ENCODE measurements at regions not wholly inside any gene's neighbourhood (a gene's known extent, or its start where the extent isn't known, plus 50 kb on each side); places are given as distances from the start of the nearest gene placed in this dataset.
"Not testable (repeated sequence)": the region's sequence is repeated elsewhere in the genome, so short reads cannot be mapped to it uniquely, and the experiment has no call there.

DNA sequence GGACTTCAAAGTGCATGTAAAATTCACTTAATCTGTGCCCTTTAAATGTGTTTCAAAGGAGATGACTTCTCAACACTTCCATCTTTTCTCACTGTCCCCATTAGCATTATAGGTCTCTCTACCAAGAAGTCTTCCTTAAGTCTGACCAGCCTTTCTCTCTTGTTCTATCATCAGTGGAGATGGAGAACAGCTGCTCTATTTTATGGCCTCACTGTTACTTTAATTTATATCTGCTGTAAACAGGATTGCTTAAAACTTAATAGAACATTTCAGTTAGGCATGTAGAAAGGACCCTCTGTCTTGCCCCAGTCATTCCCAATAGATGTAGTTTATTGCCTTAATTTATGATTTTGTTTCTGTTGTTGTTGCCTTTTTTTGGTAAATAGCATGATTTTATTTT, 86.0 kb upstream of the CDC42EP3 start:
- DNase-seq (ENCODE audit: low read depth in 1 of 2, low spot score in 1 of 2), result not testable (repeated sequence)

DNA sequence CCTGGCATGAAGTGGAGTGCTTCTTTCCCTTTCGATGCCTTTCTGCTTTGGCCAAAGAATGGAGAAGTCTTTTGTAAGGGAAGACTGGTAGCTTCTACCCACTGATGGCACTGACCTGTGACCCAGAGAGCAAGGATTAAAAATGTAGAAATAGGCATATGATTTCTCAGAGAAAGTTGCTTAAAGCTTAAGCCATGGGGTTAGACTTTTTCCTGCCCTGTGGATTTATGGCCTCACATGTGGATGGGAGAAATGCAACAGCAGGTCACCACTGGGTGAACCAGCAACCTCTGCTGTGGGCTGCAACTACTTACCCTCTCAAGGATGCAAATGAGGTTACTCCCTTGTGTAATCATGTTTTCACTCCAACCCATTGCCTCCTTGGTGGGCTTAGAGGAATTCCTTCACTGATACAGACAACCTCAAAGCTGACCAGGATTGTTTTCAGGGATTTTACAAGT, 86.7 kb upstream of the CDC42EP3 start:
- not testable (repeated sequence) for DNase-seq (ENCODE audit: low read depth in 1 of 2, low spot score in 1 of 2)

DNA sequence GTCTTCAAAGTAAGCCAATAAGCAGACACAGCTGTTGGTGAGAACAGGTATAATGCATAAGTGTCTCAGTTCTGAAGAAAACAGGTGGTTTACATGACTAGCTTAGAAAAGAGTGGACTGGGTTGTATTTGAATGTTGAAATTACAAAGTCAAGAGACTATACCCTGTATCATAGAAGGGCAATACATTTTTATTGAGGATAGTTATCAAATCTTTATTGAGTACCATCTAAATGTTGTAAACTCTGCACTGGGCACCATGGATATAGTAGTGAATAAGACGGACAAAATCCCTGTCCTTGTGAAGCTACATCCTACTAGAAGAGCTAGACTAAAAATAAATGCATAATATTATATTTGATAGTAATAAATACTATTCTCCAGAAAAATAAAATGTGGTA, 88.5 kb upstream of the CDC42EP3 start:
- not testable (repeated sequence) for DNase-seq (ENCODE audit: low read depth in 1 of 2, low spot score in 1 of 2)

DNA sequence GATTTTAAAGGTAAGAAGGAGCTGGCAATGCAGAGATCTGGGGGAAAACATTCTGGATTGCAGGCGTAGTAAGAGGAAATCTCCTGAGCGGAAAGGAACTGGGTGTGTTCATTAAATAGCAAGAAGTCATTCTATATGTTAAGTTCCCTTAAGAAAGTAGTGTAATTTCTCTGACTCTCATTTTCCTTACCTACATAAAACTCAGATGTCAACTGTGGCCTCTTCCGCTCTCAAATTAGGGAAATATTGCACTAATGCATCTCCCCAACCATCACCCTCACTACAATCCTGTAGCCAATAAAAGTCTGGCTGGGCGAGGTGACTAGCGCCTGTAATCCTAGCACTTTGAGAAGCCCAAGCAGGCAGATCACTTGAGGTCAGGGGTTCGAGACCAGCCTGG, 89.0 kb upstream of the CDC42EP3 start:
- no peak for DNase-seq (ENCODE audit: low read depth in 1 of 2, low spot score in 1 of 2)

DNA sequence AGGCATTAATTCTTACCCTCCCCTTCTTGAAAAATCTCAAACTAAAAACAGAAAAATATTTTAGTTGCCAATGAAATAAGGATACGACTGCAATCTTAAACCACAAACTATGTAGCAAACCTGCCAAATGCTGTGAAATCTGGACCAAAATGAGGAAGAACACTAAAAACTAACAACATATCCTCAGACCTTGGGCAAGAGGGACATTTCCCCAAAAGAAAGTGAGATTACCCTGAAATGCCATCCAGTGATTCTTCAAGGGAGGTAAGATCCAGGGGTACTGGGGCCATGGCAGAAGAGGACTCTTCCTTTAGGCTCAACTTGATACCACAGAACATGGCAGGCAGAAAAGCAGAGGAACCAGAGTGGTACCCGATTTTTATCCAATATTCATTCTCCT, 90.8 kb upstream of the CDC42EP3 start:
- not testable (repeated sequence) for DNase-seq (ENCODE audit: low read depth in 1 of 2, low spot score in 1 of 2)

DNA sequence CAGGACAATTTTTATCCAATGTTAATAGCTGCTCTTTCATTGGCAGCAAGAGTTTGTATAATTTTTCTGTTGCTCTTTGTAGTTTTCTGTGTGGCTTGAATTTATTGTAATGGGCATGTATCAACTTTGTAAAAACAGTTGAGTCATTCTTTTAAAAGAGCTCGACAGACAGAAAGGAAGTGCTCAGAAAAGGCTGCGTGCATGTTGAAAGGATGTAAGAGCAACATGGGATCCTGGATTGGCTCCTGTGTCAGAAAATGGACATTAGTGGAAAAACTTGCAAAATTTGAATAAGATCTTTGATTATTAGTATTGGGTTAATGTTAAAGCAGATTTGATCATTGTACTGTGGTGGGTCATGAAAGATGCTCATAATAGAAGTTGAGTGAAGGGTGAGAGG, 93.3 kb upstream of the CDC42EP3 start:
- DNase-seq (ENCODE audit: low read depth in 1 of 2, low spot score in 1 of 2), result no peak

DNA sequence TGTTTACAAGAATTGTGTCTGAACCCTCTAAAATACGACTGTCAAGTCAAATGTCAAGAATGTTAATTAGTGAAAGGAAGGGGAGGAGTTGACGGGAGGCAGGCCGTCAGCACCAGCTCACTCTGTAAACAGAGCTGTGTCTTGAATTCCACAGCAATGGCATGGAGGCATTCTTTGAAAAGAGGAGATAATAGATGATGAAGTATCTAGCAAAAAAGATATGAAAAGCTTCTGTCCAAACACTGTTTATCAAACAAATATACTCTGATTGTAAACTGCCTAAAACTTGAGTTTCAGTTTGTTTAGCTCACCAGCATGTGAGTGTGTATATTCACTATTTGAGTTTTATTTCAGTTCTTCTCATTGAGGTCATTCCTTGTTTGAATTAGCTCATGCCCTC, 94.7 kb upstream of the CDC42EP3 start:
- no peak for DNase-seq (ENCODE audit: low read depth in 1 of 2, low spot score in 1 of 2)

DNA sequence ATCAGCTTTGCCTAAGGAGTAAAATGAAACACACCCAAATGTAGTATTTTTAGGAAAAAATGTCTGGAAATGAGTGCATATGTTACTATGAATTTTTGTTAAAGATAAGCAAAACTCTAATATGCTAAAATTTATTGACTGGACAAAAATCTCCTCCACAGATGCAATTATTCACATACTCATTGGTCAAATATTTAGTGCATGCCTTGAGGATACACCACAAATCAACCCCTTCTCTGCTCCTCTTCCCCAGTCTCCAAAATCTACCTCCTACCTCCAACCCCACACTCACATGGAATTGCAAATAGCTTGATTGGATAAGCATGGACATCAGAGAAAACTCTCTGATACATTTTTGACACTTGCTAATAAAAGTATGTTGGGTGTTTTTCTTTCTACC, 95.6 kb upstream of the CDC42EP3 start:
- DNase-seq (ENCODE audit: low read depth in 1 of 2, low spot score in 1 of 2), result no peak

DNA sequence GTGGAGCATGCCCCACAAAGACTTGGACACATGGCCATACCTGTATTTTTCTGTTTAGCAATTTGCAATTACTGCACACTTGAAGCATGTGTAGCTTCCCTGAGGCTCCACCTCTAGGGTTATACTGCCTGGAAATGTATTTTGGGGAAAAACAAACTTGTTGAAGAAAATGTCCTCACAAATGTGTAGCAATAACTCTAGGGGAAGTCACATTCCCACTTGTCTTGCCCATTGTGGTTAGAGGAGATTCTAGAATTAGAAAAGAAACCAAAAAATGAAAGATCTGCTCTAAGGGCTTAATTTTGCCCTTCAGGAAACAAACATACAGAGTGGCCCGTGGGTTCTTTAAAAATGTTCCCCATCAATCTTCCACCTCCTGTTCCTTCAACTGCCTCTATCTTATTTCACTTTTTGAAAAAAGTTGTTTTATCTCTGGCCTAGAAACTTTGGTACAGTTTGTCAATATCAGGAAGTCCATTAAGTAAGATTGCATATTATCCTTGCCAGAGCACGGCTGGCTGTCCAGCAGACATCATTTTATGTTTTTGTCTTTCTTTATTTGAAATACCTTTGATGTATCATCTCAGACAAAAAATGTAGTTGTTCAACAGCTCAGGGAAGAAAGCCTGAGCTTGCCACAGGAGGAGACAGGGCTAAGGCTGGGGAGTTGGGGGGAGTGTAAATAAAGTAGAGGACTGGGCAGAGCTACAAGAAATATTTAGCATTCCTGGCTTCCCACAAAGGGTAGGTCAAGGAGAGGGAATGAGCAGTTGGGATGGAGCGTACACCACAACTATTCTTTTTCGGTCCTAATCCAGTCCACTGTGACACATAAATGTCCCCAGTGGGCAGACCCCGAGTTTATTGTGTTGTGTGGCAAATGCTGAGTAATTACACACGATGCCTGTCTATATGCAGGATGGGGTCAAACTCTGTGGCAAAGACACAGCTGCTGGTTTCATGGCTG, 96.8 kb upstream of the CDC42EP3 start:
- DNase-seq (ENCODE audit: low read depth in 1 of 2, low spot score in 1 of 2), result no peak

DNA sequence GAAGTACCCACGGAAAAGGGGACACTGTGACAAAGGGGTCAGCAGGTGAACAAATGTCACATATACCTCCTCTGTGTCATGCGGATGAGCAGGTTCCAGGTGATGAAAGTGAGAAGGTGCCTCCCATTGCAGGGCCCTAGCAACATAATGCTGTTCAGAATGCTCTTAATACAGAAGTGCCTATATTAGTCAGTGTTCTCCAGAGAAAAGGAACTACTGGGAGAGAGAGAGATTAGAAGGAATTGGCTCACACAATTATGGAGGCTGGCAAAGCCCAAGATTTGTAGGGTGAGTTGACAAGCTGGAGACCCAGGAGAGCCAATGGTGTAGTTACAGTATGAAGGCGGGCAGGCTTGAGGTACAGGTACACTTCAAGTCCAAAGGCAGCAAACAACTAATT, 98.1 kb upstream of the CDC42EP3 start:
- no peak for DNase-seq (ENCODE audit: low read depth in 1 of 2, low spot score in 1 of 2)

DNA sequence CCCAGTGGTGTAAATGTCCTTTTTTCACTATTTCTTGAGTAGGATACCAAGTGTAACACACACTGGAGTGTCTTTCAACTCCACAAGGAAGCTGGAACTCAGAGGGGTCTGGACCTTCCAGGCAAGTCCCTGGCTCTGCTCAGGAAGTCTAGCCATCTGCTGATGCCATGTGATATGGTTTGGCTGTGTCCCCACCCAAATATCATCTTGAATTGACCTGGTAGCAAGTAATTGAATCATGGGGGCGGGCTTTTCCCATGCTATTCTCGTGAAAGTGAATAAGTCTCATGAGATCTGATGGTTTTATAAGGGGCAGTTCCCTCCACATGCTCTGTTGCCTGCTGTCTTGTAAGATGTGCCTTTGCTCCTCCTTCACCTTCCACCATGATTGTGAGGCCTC, 99.4 kb upstream of the CDC42EP3 start:
- no peak for DNase-seq (ENCODE audit: low read depth in 1 of 2, low spot score in 1 of 2)

DNA sequence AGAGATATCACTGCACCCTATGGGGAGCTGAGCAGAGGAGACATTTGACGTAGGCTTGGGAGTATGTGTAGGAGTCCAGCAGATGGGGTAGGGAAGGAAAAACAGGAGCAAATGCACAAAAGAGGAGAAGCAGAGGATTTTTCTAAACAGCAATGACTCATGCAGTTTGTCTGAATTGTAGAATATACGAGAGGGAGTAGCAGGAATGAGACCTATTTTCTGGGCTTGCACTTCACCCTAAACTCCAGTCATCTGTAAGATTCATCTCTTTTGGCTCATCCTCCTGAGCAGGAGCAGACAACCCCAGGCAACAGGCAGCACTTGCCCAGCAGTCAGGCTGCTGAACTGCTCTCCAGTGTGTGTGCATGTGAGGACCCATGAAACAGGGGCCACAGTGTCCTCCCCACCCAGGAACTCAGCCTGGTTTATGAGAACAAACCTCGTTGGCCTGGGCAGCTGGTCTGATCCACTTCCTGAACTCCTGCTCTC, 100.2 kb upstream of the CDC42EP3 start:
- DNase-seq (ENCODE audit: low read depth in 1 of 2, low spot score in 1 of 2), result no peak

DNA sequence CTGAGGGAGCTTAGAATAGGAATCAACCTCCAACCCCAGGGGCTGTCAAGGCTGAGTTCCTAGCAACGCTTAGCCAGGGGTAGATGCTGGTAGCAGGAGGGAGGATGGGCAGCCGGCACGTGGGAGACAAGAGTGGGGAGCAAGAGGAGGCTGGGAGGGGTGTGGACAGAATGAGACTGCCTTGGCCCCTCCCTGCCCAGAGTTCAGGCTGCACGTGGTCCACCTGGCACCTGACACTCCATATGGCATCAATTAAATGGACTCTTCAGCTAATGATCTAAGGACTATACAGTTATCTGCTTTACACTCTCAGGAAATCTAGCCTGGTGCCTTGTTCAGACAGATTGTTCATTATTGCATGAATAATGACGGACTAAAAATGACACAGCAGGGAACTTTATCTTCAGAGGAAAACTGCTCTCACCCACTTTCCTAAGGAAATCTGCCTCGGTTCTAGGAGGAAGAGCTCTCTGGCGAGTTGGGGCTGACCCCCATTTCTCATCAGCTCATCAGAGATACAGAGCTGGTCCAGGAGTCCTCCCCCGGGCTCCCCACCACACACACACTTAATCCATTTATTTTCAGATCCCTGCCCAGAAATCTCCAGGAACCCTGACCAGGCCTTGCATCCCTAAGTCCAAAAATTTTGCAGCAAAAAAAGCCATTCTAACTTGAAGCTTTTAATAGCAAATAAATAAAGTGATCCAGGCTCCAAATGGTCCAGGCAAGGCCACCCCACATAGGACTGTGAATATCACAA, 102.1 kb upstream of the CDC42EP3 start:
- no peak for DNase-seq (ENCODE audit: low read depth in 1 of 2, low spot score in 1 of 2)

DNA sequence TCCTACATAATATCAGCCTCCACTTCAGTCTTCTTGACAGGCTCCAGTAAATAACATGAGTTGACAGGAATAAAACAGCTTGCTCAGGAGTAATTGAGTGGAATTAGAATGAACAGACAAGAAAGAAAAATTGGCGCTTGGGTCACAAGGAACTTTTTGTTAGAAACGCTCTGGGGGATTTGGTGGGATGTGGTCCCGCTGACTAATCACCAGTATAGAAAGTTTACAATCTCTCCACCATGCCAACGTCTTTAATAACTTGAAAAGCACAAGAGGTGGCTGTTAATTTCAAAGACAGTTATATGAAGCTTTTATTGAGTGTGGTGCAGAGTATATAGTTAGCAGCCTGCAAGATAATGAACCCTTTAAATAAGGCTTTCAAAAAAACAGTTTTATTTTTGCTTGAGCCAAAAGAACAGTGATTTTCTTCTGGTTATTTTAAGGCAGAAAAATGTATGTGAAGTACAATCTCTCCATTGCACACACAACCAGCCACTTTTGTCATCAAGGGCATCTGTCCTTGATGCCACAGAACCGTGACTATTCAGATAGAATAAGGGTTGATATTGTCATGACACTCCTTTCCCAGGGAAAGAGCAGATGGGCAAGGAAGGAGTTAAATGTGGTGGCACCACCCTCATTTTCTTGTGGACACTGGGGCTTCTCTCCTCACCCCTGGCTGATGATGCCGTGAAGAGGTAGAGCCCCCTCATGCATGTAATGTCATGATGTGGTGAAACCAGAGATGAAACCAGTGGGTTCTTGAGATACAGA, 102.9 kb upstream of the CDC42EP3 start:
- not testable (repeated sequence) for DNase-seq (ENCODE audit: low read depth in 1 of 2, low spot score in 1 of 2)

DNA sequence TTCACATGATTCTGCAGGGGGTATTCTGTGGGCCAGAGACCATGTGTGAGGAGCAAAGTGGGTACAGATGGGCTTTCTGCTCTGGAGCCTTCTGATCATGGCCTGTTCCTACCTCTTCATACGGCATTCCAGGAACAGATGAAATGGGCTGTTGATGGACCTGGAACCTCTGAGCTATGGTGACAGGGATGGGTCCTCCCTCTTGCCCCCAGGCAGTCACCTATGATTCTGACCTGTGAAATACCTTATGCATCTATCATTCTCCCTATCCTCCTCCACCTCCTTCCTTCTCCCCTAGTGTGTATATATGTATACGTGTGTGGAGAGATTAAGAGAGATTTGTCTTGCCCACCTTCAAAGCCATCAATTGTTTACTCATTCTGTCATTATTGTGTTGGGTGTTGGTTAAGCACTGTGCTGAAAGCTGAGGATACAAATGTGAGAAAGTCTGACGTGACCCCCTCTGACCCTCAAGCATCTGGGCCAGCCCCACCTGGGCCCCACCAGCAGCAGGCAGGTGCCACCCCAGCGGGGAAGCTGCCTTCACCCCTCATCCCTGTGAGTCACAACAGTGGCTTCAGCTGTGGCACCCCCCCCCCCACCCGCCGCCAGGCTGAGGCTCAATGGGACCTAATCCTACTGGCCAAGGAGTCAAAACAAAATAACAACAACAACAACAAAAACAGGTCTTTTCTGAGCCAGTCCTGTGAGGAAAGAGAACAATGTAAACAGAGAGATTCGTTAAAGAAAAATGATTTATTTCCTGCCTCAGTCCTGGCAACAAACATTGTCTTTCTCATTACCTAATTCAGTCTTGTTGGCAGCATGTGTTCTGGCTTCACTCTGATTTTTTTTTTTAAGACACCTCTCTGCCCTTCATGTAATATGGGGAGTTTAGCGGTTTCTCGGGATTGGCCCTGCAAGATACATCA, 103.8 kb upstream of the CDC42EP3 start:
- DNase-seq (ENCODE audit: low read depth in 1 of 2, low spot score in 1 of 2), result no peak

DNA sequence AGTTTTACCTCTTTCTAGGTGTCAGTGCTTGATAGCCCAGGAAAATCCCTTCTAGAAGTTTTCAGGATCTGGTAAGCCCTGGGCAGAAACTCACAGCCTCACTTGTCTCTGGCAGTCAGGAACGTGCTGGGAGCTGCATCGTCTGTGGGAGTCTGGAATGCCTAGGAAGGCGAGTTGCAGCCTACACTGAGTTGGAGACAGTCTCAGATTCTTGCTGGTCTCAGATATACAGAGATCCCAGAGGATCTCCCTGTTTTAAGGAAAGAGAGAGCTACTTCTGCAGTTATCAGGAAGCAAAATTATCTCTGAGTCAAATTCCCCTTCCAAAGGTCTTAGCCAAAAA, 104.4 kb upstream of the CDC42EP3 start:
- DNase-seq (ENCODE audit: low read depth in 1 of 2, low spot score in 1 of 2), result no peak

DNA sequence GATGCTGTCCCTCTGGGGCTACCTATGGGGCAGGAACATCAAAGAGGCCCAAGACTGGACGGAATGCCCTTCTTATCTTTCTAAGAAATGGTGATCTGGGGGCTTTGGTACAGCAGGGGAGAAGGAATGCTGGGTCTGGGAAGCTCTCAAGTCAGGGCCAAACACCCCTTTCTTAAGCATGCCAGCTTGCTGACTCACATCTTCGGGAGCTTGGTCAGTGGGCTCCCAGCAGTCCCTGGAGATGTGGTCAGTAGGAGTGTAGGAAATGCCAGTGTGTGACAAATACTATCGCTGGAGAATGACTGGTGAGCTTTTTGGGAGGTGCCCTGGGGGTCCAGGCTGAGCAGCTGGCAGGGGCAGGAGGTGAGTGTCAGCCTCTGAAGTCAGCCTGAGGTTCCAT, 105.0 kb upstream of the CDC42EP3 start:
- no peak for DNase-seq (ENCODE audit: low read depth in 1 of 2, low spot score in 1 of 2)

DNA sequence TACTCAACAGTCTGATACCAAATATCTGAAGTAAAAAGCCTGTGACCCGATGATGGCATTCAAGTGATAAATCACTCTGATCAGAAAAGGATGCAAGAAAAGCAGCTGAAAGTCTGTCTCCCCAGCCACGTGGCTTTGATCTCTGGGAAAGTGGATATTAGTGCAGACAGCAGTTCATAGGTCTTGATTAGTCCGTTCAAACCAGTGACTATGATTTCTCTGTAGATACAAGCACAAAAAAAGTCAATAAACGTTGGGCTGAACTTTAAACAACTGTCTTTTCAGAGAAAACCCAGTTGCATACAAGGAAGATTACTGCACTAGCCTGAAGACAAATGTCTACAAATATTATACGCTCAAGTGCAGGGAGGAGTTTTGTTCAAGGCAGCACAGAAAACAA, 107.7 kb upstream of the CDC42EP3 start:
- no peak for DNase-seq (ENCODE audit: low read depth in 1 of 2, low spot score in 1 of 2)

DNA sequence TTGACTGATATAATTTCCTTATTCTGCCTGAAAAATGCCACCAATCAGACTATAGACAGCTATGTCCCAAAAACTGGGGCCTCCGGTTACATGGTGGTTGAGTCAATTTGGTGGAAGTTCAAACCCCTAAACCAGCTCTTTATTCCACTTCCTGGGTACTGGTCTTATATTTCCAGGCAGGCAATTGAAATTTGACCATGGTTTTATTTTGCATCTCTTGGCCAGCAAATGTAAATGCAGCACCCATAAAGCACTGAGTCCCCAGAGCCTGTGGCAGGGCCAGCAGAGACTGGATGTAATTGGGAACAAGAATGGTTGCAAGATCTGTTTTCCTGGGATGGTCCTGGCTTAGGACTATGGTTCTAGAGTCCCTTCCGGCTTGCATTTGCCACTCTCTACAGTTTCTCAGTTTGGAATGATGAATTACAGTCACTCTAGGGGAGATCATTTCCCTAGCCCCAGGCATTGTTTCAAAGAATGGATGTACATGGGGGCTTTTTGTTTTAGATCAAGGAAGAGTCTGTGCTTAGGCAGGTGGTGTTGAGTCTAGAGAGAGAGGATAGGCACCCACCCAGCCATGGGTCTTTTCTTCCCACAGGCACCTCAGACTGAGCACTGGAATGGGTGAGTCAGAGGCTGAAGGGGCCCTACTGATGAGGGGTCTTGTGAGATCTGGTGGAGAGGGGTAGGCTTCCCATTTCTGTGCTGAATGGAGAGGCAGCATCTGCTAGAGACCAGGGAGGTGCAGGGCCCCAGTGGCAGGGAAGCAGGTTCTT, 108.4 kb upstream of the CDC42EP3 start:
- no peak for DNase-seq (ENCODE audit: low read depth in 1 of 2, low spot score in 1 of 2)

DNA sequence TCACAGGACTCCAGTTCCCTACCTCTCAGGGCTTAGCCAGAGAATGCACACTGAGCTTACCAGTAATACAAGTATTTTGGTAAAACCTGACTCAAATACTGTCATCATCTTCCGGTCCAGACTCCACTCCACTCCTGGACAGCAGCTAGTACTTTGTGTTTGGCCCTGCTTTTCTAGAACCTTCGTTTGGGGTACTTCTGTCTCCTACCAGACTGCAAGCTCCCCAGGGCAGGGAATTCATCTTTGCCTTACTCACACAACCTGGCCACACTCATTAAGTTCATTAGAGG, 108.9 kb upstream of the CDC42EP3 start:
- DNase-seq (ENCODE audit: low read depth in 1 of 2, low spot score in 1 of 2), result no peak

Measured in activated CD4-positive, alpha-beta T cell treated with anti-CD3 and anti-CD28 coated beads, Interleukin-2, amount 50 U/mL, for 24 hours (primary cell).